A549 (cell line): ENCODE measurements at regions not wholly inside any gene's neighbourhood (a gene's known extent, or its start where the extent isn't known, plus 50 kb on each side); places are given as distances from the start of the nearest gene placed in this dataset.

ENCODE experiments used
- ATAC-seq, 2 experiments: fragments of 200-7000 bp in 1 of 2; fragments of >200 bp in 1 of 2; cut with Nextera tagmentation in 1 of 2; cut with Tn5 transposase in 1 of 2; 3 replicates each; pipeline versions ENCODE4 v1.8.0 to v1.9.1; 2018 to 2020; ENCODE audit warnings: mild to moderate bottlenecking in 1 of 2, moderate library complexity in 1 of 2
- CTCF ChIA-PET: fragments of 300-600 bp; sonication (Branson Sonifier 250); formaldehyde crosslinking; extraction: SDS; loops from one replicate; lab custom pipeline; 2021; ENCODE audit warnings: antibody characterized with exemption, inconsistent platforms; lab: Yijun Ruan, JAX
- POLR2A ChIA-PET: fragments of 350-600 bp; formaldehyde crosslinking; extraction: SDS; loops from one replicate; lab custom pipeline; 2021; ENCODE audit warnings: antibody characterized with exemption, inconsistent platforms; lab: Yijun Ruan, JAX
- DNase-seq, 2 experiments: peaks; one replicate each; pipeline versions ENCODE4 v3.0.0 to v3.0.0-alpha.2; 2011 to 2016; ENCODE audit warnings: low read depth in 1 of 2, low spot score in 1 of 2
- FAIRE-seq: peaks from 2 replicates; lab custom pipeline; 2011; peaks lifted over from hg19 to GRCh38; lab: Jason Lieb, UNC
- H3K27ac ChIP-seq, 2 experiments: fragments of >200 bp; sonication (Bioruptor Twin); formaldehyde crosslinking; 3 replicates each; pipeline ENCODE4 v1.5.1; 2016 to 2017
- H3K4me1 ChIP-seq: fragments of >200 bp; sonication (Bioruptor Twin); formaldehyde crosslinking; 3 replicates; pipeline ENCODE4 v1.6.1; 2016
- H3K4me2 ChIP-seq: fragments of >200 bp; sonication (Bioruptor Twin); formaldehyde crosslinking; 3 replicates; pipeline ENCODE4 v1.6.1; 2016
- H3K4me3 ChIP-seq: fragments of >200 bp; sonication (Bioruptor Twin); formaldehyde crosslinking; 3 replicates; pipeline ENCODE4 v1.5.1; 2016
- H3K9me3 ChIP-seq: fragments of >200 bp; sonication (Bioruptor Twin); formaldehyde crosslinking; 3 replicates; pipeline ENCODE4 v1.6.1; 2016
- CEBPB ChIP-seq, 2 experiments: fragments of >200 bp in 1 of 2; sonication (Bioruptor Twin) in 1 of 2; formaldehyde crosslinking in 1 of 2; IDR thresholded peaks; 2 replicates each; pipeline ENCODE4 v1.6.1; 2012 to 2016
- EHF ChIP-seq: fragments of 250-450 bp; sonication (Bioruptor Pico); IDR thresholded peaks from 2 replicates; pipeline ENCODE4 v1.5.0; 2020; ENCODE audit warnings: mild to moderate bottlenecking
- ESRRA ChIP-seq: fragments of 150-350 bp; IDR thresholded peaks from 2 replicates; pipeline ENCODE4 v1.6.1; 2014; ENCODE audit warnings: mild to moderate bottlenecking, low read length, borderline replicate concordance
- FOXS1 ChIP-seq: fragments of 250-450 bp; sonication (Bioruptor Pico); IDR thresholded peaks from 2 replicates; pipeline ENCODE4 v1.5.0; 2020; ENCODE audit warnings: mild to moderate bottlenecking, moderate library complexity
- GATA3 ChIP-seq: IDR thresholded peaks from 2 replicates; pipeline ENCODE4 v1.6.1; 2012; ENCODE audit warnings: borderline replicate concordance
- HDAC2 ChIP-seq: fragments of 200-600 bp; sonication (generic); IDR thresholded peaks from 2 replicates; pipeline ENCODE4 v1.6.1; 2016
- HES2 ChIP-seq: fragments of >200 bp; sonication (Bioruptor Twin); formaldehyde crosslinking; IDR thresholded peaks from 2 replicates; pipeline ENCODE4 v1.6.1; 2016
- HMGXB4 ChIP-seq: fragments of 250-450 bp; sonication (Bioruptor Pico); IDR thresholded peaks from 2 replicates; pipeline ENCODE4 v1.5.0; 2021; ENCODE audit warnings: mild to moderate bottlenecking, moderate library complexity, borderline replicate concordance
- HOXA7 ChIP-seq: fragments of 250-450 bp; sonication (Bioruptor Pico); IDR thresholded peaks from 2 replicates; pipeline ENCODE4 v1.5.0; 2020; ENCODE audit warnings: mild to moderate bottlenecking, moderate library complexity
- HOXB13 ChIP-seq: fragments of 250-450 bp; sonication (Bioruptor Pico); IDR thresholded peaks from 2 replicates; pipeline ENCODE4 v1.5.0; 2020; ENCODE audit warnings: low read depth, mild to moderate bottlenecking, moderate library complexity
- KDM1A ChIP-seq: fragments of 200-600 bp; sonication (generic); IDR thresholded peaks from 2 replicates; pipeline ENCODE4 v1.6.1; 2016; ENCODE audit warnings: low read depth, mild to moderate bottlenecking
- MAX ChIP-seq: IDR thresholded peaks from 2 replicates; pipeline ENCODE4 v1.6.1; 2012
- NFE2L2 ChIP-seq: fragments of 150-350 bp; conservative IDR thresholded peaks from 2 replicates; pipeline ENCODE4 v1.6.1; 2014; ENCODE audit warnings: low read length
- NPAS2 ChIP-seq: fragments of 250-450 bp; sonication (Bioruptor Pico); IDR thresholded peaks from 2 replicates; pipeline ENCODE4 v1.8.0; 2022; ENCODE audit warnings: mild to moderate bottlenecking, moderate library complexity, borderline replicate concordance
- RNF2 ChIP-seq: fragments of 200-600 bp; sonication (generic); IDR thresholded peaks from 2 replicates; pipeline ENCODE4 v1.6.1; 2016; ENCODE audit warnings: low read depth, mild to moderate bottlenecking, antibody characterized with exemption, moderate library complexity, borderline replicate concordance
- SMC3 ChIP-seq: fragments of >200 bp; sonication (Bioruptor Twin); formaldehyde crosslinking; IDR thresholded peaks from 3 replicates; pipeline ENCODE4 v1.6.1; 2018; ENCODE audit warnings: inconsistent platforms
- SREBF2 ChIP-seq: fragments of 450-650 bp; IDR thresholded peaks from 2 replicates; pipeline ENCODE4 v1.6.1; 2014; ENCODE audit warnings: mild to moderate bottlenecking, moderate library complexity
- TFCP2L1 ChIP-seq: fragments of 250-450 bp; sonication (Bioruptor Pico); IDR thresholded peaks from 2 replicates; pipeline ENCODE4 v1.5.0; 2021; ENCODE audit warnings: mild to moderate bottlenecking
- TP53 ChIP-seq: fragments of 250-450 bp; sonication (Bioruptor Pico); IDR thresholded peaks from 2 replicates; pipeline ENCODE4 v1.5.0; 2021; ENCODE audit warnings: mild to moderate bottlenecking, moderate library complexity
- ZNF302 ChIP-seq: fragments of 250-450 bp; sonication (Bioruptor Pico); IDR thresholded peaks from 2 replicates; pipeline ENCODE4 v1.9.0; 2021; ENCODE audit warnings: inconsistent platforms, mild to moderate bottlenecking, moderate library complexity
- ZSCAN20 ChIP-seq: fragments of 250-450 bp; sonication (Bioruptor Pico); IDR thresholded peaks from 2 replicates; pipeline ENCODE4 v1.8.0; 2022; ENCODE audit warnings: mild to moderate bottlenecking, moderate library complexity
- WGBS: methylation state at CpG from one replicate; pipeline ENCODE4 v1.1.6; 2017; ENCODE audit errors: missing lambda C conversion rate; 5-methylcytosine and 5-hydroxymethylcytosine counted together
- TF ChIP-seq, protein P1 (sequence below): fragments of >200 bp; sonication (Bioruptor Twin); formaldehyde crosslinking; IDR thresholded peaks from 3 replicates; pipeline ENCODE4 v1.5.1; 2016
- TF ChIP-seq, protein P2 (sequence below): fragments of 450-650 bp; IDR thresholded peaks from 2 replicates; pipeline ENCODE4 v1.6.1; 2014; ENCODE audit warnings: antibody characterized with exemption
- TF ChIP-seq, protein P3 (sequence below): IDR thresholded peaks from 2 replicates; pipeline ENCODE4 v1.6.1; 2012; ENCODE audit warnings: low read depth, borderline replicate concordance

GRCh38 chr11:23090659-23091058, 230.4 kb upstream of the CCDC179 start:
- H3K9me3 ChIP-seq: no peaks in the 10 kb centered on the region
- WGBS: 8% methylated on average over 2 of the region's 2 CpGs
- CTCF ChIA-PET: no interaction called here
- H3K4me1 ChIP-seq: no peaks in the 10 kb centered on the region
- ATAC-seq (no peak), DNase-seq (no peak), FAIRE-seq (no peak)
- H3K27ac ChIP-seq: no peak overlapping the region
- POLR2A ChIA-PET: no interaction called here
- TF ChIP-seq GATA3: no peak
- TF ChIP-seq ESRRA: no peak
- no peak overlapping the region for H3K4me2 ChIP-seq
- H3K4me3 ChIP-seq: no peak overlapping the region

DNA sequence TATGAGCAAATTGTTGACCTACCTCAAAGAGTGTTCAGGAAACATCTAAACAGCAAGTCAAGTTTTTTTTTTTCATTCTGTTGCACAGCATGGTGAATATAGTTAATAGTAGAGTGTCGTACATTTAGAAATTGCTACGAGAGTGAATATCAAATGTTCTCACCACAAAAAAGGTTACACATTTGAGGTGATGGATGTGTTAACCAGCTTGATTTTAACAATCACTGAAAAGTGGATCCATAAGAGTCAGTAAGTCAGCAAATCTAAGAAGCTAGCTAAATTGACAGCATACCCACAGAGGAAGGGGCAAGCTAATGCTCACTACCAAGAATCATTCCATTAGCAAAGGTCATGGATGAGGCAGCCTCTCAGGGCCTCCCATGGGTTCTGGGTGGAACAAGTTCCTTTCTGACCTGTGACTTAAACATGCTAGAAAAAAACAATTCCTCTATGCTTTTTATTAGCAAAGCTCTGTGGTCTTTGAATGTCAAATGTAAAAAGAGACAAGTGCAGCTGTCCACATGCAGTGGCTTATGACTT, 235.4 kb upstream of the CCDC179 start:
- DNase-seq: no peak
- Histone ChIP-seq H3K27ac (no peak overlapping the region), H3K4me1 (no peaks in the 10 kb centered on the region), H3K4me2 (no peak overlapping the region), H3K9me3 (no peaks in the 10 kb centered on the region), H3K4me3 (no peak overlapping the region)
- 48% methylated on average over 2 of the region's 2 CpGs for whole genome bisulfite sequencing
- FAIRE-seq: no peak
- ChIA-PET CTCF (no interaction called here), POLR2A (no interaction called here)
- ATAC-seq: no peak
- TF ChIP-seq FOXS1 (CRISPR knock-in tag) (no peak), HES2 (no peak)
- TF ChIP-seq, protein P1, sequence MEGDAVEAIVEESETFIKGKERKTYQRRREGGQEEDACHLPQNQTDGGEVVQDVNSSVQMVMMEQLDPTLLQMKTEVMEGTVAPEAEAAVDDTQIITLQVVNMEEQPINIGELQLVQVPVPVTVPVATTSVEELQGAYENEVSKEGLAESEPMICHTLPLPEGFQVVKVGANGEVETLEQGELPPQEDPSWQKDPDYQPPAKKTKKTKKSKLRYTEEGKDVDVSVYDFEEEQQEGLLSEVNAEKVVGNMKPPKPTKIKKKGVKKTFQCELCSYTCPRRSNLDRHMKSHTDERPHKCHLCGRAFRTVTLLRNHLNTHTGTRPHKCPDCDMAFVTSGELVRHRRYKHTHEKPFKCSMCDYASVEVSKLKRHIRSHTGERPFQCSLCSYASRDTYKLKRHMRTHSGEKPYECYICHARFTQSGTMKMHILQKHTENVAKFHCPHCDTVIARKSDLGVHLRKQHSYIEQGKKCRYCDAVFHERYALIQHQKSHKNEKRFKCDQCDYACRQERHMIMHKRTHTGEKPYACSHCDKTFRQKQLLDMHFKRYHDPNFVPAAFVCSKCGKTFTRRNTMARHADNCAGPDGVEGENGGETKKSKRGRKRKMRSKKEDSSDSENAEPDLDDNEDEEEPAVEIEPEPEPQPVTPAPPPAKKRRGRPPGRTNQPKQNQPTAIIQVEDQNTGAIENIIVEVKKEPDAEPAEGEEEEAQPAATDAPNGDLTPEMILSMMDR: no peak

- no peak overlapping the region for H3K4me3 ChIP-seq
- POLR2A ChIA-PET: no interaction called here
- ATAC-seq (no peak), FAIRE-seq (no peak), DNase-seq (no peak)
- H3K4me1 ChIP-seq: no peaks in the 10 kb centered on the region
- no peak overlapping the region for H3K27ac ChIP-seq
- CTCF ChIA-PET: interaction anchor here (0.8 kb wide), 1 partner anchor 1688 kb away, joined by 4 read pairs; no protein-coding TSS in a partner anchor
- WGBS: 25% methylated on average over 3 of the region's 4 CpGs
- no peaks in the 10 kb centered on the region for H3K9me3 ChIP-seq
- no peak overlapping the region for H3K4me2 ChIP-seq
- TF ChIP-seq, protein P2, sequence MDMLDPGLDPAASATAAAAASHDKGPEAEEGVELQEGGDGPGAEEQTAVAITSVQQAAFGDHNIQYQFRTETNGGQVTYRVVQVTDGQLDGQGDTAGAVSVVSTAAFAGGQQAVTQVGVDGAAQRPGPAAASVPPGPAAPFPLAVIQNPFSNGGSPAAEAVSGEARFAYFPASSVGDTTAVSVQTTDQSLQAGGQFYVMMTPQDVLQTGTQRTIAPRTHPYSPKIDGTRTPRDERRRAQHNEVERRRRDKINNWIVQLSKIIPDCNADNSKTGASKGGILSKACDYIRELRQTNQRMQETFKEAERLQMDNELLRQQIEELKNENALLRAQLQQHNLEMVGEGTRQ: no peak
- TF ChIP-seq, protein P3, sequence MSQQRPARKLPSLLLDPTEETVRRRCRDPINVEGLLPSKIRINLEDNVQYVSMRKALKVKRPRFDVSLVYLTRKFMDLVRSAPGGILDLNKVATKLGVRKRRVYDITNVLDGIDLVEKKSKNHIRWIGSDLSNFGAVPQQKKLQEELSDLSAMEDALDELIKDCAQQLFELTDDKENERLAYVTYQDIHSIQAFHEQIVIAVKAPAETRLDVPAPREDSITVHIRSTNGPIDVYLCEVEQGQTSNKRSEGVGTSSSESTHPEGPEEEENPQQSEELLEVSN: no peak
Measured at GRCh38 chr11:23097891-23098290, 237.6 kb upstream of the CCDC179 start.

GRCh38 chr11:23099256-23099655, 239.0 kb upstream of the CCDC179 start:
- no peaks in the 10 kb centered on the region for H3K9me3 ChIP-seq
- no peak for FAIRE-seq
- H3K4me1 ChIP-seq: no peaks in the 10 kb centered on the region
- no peak for TF ChIP-seq NPAS2 (CRISPR knock-in tag)
- no peak for TF ChIP-seq KDM1A
- no peak for TF ChIP-seq HOXA7 (CRISPR knock-in tag)
- TF ChIP-seq, all 56 proteins: peak for 0
- CTCF ChIA-PET: no interaction called here
- Histone ChIP-seq H3K4me2 (no peak overlapping the region), H3K27ac (no peak overlapping the region), H3K4me3 (no peak overlapping the region)
- no peak for ATAC-seq
- POLR2A ChIA-PET: no interaction called here
- no peak for DNase-seq
- WGBS: 58% methylated on average over 1 of the region's 1 CpG

GRCh38 chr11:23100726-23101125, 240.5 kb upstream of the CCDC179 start:
- DNase-seq: no peak
- no peaks in the 10 kb centered on the region for H3K9me3 ChIP-seq
- ATAC-seq: no peak
- TF ChIP-seq ZSCAN20 (CRISPR knock-in tag) (no peak), NFE2L2 (no peak), TP53 (CRISPR knock-in tag) (no peak), HOXB13 (CRISPR knock-in tag) (no peak), MAX (no peak), CEBPB (IDR thresholded peaks at IDR 0.05) (no peak), ZNF302 (no peak), RNF2 (no peak), HMGXB4 (CRISPR knock-in tag) (no peak), HDAC2 (no peak), TFCP2L1 (no peak), SREBF2 (no peak), GATA3 (no peak), EHF (CRISPR knock-in tag) (no peak), SMC3 (no peak)
- TF ChIP-seq, all 56 proteins: peak for 0
- no peak overlapping the region for H3K4me3 ChIP-seq
- no peak for FAIRE-seq
- ChIA-PET CTCF (no interaction called here), POLR2A (no interaction called here)
- no peak overlapping the region for H3K4me2 ChIP-seq
- H3K27ac ChIP-seq: no peak overlapping the region
- no peaks in the 10 kb centered on the region for H3K4me1 ChIP-seq
- WGBS: 15% methylated on average over 3 of the region's 3 CpGs
